HPDE6-E6E7 (cell line): ENCODE measurements at regions not wholly inside any gene's neighbourhood (a gene's known extent, or its start where the extent isn't known, plus 50 kb on each side); places are given as distances from the start of the nearest gene placed in this dataset.

Source experiments
- DNase-seq: peaks from one replicate; pipeline ENCODE4 v3.0.0; 2011; ENCODE audit warnings: missing footprints; ENCODE audit errors: extremely low spot score

DNA sequence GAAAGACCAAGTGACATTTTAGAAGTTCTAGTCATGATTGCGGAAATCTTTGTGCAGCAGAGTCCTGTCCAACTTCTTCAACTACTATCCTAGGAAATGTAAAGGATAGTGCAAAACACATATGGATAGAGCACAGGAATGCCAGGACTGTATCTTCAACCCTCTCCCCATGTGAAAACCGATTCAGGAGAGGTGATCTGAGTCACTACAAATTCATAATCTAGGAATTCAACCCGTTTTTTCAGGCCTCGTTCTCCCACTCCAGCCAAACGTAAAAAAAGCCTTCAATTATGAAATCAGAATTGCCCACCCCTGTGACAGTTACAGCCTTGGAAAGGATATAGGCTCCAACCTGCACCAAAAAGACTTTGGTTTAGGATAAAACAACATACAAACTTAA is 52.9 kb upstream of the RGS1 start:
- no peak for DNase-seq

DNA sequence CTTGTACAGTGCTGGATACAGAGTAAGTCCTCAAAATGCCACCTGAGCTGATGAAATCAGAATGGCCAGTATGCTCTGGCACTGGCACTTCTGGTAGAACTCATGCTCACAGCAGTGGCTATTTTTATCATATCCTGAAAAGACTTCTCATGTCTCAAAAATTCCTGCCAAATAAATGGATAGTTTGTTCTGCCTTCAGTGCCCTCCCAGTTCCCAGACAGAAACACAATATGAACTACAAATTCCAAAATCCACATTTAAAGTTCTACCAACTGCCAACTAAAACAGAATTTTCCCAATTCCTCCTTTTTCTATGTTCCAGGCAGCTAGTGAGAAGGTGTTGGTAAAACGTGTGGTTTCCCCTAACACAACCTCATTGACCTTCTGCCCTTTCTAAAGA is 51.4 kb upstream of the RGS1 start:
- no peak for DNase-seq
